SK-N-SH treated with all-trans-retinoic acid at 6 μM for 48 hours (cell line): ENCODE measurements at regions not wholly inside any gene's neighbourhood (a gene's known extent, or its start where the extent isn't known, plus 50 kb on each side); places are given as distances from the start of the nearest gene placed in this dataset.

Experiments used
- ATAC-seq: fragments of 200-7000 bp; cut with Tn5 transposase; 3 replicates; pipeline ENCODE4 v1.9.1; 2020; ENCODE audit warnings: mild to moderate bottlenecking, moderate library complexity
- ARNTL ChIP-seq: fragments of 450-650 bp; formaldehyde crosslinking; IDR thresholded peaks from 2 replicates; pipeline ENCODE4 v1.5.0; 2020; ENCODE audit warnings: low read depth, mild to moderate bottlenecking, moderate library complexity, borderline replicate concordance
- BACH2 ChIP-seq: fragments of 250-450 bp; sonication (Bioruptor Pico); IDR thresholded peaks from 2 replicates; pipeline ENCODE4 v1.9.0; 2021; ENCODE audit warnings: mild to moderate bottlenecking, borderline replicate concordance
- CSDC2 ChIP-seq: fragments of 250-450 bp; sonication (Bioruptor Pico); IDR thresholded peaks from 2 replicates; pipeline ENCODE4 v1.5.0; 2020; ENCODE audit warnings: mild to moderate bottlenecking, moderate library complexity
- ESRRG ChIP-seq: fragments of 250-450 bp; sonication (Bioruptor Pico); IDR thresholded peaks from 2 replicates; pipeline ENCODE4 v1.6.1; 2021; ENCODE audit warnings: mild to moderate bottlenecking
- GLIS3 ChIP-seq: fragments of 250-450 bp; sonication (Bioruptor Pico); IDR thresholded peaks from 2 replicates; pipeline ENCODE4 v1.5.0; 2020; ENCODE audit warnings: mild to moderate bottlenecking, moderate library complexity
- ISL1 ChIP-seq: fragments of 250-450 bp; sonication (Bioruptor Pico); IDR thresholded peaks from 2 replicates; pipeline ENCODE4 v2.1.2; 2022; ENCODE audit warnings: mild to moderate bottlenecking, moderate library complexity
- PPARA ChIP-seq: fragments of 250-450 bp; sonication (Bioruptor Pico); IDR thresholded peaks from 2 replicates; pipeline ENCODE4 v1.5.0; 2020; ENCODE audit warnings: mild to moderate bottlenecking, borderline replicate concordance
- RARB ChIP-seq: fragments of 250-450 bp; sonication (Bioruptor Pico); IDR thresholded peaks from 2 replicates; pipeline ENCODE4 v1.8.0; 2021; ENCODE audit warnings: mild to moderate bottlenecking, moderate library complexity
- SNAI2 ChIP-seq: fragments of 250-450 bp; sonication (Bioruptor Pico); IDR thresholded peaks from 2 replicates; pipeline ENCODE4 v1.5.0; 2020; ENCODE audit warnings: mild to moderate bottlenecking, moderate library complexity
- TOX ChIP-seq: fragments of 250-450 bp; sonication (Bioruptor Pico); IDR thresholded peaks from 2 replicates; pipeline ENCODE4 v1.8.0; 2021; ENCODE audit warnings: mild to moderate bottlenecking, moderate library complexity, borderline replicate concordance
- ZC3H10 ChIP-seq: fragments of 250-450 bp; sonication (Bioruptor Pico); IDR thresholded peaks from 2 replicates; pipeline ENCODE4 v1.5.1; 2021; ENCODE audit warnings: mild to moderate bottlenecking, moderate library complexity
- ZFP3 ChIP-seq: fragments of 250-450 bp; sonication (Bioruptor Pico); IDR thresholded peaks from 2 replicates; pipeline ENCODE4 v1.5.0; 2020; ENCODE audit warnings: mild to moderate bottlenecking, moderate library complexity
- ZFP30 ChIP-seq: fragments of 450-650 bp; formaldehyde crosslinking; IDR thresholded peaks from 2 replicates; pipeline ENCODE4 v1.5.0; 2022; ENCODE audit warnings: mild to moderate bottlenecking, moderate library complexity
- ZNF565 ChIP-seq: fragments of 450-650 bp; formaldehyde crosslinking; conservative IDR thresholded peaks from 2 replicates; pipeline ENCODE4 v1.5.0; 2020; ENCODE audit warnings: low read depth, mild to moderate bottlenecking, moderate library complexity
- ZNF70 ChIP-seq: fragments of 450-650 bp; formaldehyde crosslinking; IDR thresholded peaks from 2 replicates; pipeline ENCODE4 v1.5.0; 2020; ENCODE audit warnings: mild to moderate bottlenecking, moderate library complexity
- ZNF8 ChIP-seq: fragments of 450-650 bp; formaldehyde crosslinking; IDR thresholded peaks from 2 replicates; pipeline ENCODE4 v1.5.0; 2020; ENCODE audit warnings: mild to moderate bottlenecking, moderate library complexity
- TF ChIP-seq, protein P1 (sequence below): fragments of 250-450 bp; sonication (Bioruptor Pico); IDR thresholded peaks from 2 replicates; pipeline ENCODE4 v1.8.0; 2020; ENCODE audit warnings: mild to moderate bottlenecking, moderate library complexity, borderline replicate concordance
- TF ChIP-seq, protein P2 (sequence below): fragments of 250-450 bp; sonication (Bioruptor Pico); IDR thresholded peaks from 2 replicates; pipeline ENCODE4 v1.5.1; 2021; ENCODE audit warnings: mild to moderate bottlenecking, moderate library complexity
- TF ChIP-seq, protein P3 (sequence below): fragments of 250-450 bp; sonication (Bioruptor Pico); IDR thresholded peaks from 2 replicates; pipeline ENCODE4 v1.5.1; 2020; ENCODE audit warnings: low read depth, mild to moderate bottlenecking, moderate library complexity
- TF ChIP-seq, protein P4 (sequence below): fragments of 250-450 bp; sonication (Bioruptor Pico); IDR thresholded peaks from 2 replicates; pipeline ENCODE4 v1.5.0; 2020; ENCODE audit warnings: mild to moderate bottlenecking, moderate library complexity

DNA sequence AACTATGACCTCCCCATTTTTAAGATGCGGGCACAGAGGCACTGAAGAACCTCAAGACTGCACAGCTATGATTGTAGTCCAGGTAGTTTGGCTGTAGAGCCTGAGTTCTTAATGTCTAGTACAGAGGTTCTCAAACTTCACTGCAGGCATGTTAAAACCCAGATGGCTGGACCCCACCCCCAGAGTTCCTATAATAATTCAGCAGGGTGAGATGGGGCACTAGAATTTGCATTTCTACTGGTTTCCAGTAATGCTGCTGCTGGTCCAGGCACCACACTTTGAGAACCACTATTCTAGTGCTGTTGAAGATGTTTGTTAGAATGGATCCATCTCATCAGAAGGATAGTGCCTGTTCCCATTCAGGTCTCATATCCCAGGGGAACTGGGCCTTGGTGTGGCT is 274.9 kb downstream of the ABHD5 start (continued):
- TF ChIP-seq ARNTL: no peak
- TF ChIP-seq, protein P1, sequence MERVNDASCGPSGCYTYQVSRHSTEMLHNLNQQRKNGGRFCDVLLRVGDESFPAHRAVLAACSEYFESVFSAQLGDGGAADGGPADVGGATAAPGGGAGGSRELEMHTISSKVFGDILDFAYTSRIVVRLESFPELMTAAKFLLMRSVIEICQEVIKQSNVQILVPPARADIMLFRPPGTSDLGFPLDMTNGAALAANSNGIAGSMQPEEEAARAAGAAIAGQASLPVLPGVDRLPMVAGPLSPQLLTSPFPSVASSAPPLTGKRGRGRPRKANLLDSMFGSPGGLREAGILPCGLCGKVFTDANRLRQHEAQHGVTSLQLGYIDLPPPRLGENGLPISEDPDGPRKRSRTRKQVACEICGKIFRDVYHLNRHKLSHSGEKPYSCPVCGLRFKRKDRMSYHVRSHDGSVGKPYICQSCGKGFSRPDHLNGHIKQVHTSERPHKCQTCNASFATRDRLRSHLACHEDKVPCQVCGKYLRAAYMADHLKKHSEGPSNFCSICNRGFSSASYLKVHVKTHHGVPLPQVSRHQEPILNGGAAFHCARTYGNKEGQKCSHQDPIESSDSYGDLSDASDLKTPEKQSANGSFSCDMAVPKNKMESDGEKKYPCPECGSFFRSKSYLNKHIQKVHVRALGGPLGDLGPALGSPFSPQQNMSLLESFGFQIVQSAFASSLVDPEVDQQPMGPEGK (CRISPR knock-in tag): no peak
- TF ChIP-seq CSDC2 (CRISPR knock-in tag): no peak
- no peak for TF ChIP-seq ZFP3 (CRISPR knock-in tag)
- no peak for TF ChIP-seq GLIS3
- TF ChIP-seq BACH2 (CRISPR knock-in tag): no peak

DNA sequence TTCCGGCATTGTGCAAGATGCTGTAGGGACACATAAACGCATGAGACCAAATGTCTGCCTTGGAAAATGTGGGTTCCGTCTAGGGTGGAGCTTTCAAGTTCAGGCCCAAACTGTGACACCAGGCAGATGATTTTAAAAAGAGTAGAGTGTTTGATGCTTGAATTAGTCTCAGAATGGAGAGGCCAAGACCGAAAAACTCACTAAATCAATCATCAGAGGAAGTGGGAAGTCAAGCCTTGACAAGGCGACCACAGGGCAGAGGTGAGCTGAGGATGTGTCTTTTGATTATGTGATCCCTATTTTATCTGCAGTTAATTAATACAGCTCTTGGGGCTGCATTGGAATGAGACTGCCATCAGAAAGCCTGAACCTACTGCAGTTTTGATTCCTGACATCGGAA is 275.4 kb downstream of the ABHD5 start:
- ATAC-seq: no peak

DNA sequence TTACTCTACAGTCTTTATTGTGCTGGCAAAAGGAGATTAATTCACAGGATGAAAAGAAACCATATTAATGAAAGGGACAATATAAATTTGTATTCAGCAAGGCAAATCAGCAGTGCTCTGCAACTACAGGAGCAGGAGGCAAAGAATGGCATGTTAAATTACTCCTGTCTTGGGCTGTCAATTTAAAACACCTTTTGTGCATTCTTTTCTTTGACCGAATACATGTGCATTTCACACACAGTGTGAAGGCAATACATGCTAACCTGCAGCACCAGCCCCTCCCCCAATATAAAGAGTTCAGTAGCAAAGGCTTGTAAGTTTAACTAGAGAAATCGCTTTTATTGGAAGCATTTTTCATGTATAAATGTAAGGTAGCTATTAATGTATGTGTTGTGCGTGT is 275.2 kb upstream of the TOPAZ1 start:
- TF ChIP-seq ZFP3 (CRISPR knock-in tag): no peak
- no peak for TF ChIP-seq TOX (CRISPR knock-in tag)
- TF ChIP-seq ZC3H10 (CRISPR knock-in tag): no peak
- no peak for TF ChIP-seq ZNF565 (CRISPR knock-in tag)
- no peak for TF ChIP-seq ZNF70 (CRISPR knock-in tag)
- TF ChIP-seq PPARA (CRISPR knock-in tag): no peak
- TF ChIP-seq GLIS3: no peak
- TF ChIP-seq, protein P2, sequence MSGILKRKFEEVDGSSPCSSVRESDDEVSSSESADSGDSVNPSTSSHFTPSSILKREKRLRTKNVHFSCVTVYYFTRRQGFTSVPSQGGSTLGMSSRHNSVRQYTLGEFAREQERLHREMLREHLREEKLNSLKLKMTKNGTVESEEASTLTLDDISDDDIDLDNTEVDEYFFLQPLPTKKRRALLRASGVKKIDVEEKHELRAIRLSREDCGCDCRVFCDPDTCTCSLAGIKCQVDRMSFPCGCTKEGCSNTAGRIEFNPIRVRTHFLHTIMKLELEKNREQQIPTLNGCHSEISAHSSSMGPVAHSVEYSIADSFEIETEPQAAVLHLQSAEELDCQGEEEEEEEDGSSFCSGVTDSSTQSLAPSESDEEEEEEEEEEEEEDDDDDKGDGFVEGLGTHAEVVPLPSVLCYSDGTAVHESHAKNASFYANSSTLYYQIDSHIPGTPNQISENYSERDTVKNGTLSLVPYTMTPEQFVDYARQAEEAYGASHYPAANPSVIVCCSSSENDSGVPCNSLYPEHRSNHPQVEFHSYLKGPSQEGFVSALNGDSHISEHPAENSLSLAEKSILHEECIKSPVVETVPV: no peak
- TF ChIP-seq CSDC2 (CRISPR knock-in tag): no peak
- TF ChIP-seq ZFP30 (CRISPR knock-in tag): no peak
- no peak for TF ChIP-seq RARB
- TF ChIP-seq, protein P3, sequence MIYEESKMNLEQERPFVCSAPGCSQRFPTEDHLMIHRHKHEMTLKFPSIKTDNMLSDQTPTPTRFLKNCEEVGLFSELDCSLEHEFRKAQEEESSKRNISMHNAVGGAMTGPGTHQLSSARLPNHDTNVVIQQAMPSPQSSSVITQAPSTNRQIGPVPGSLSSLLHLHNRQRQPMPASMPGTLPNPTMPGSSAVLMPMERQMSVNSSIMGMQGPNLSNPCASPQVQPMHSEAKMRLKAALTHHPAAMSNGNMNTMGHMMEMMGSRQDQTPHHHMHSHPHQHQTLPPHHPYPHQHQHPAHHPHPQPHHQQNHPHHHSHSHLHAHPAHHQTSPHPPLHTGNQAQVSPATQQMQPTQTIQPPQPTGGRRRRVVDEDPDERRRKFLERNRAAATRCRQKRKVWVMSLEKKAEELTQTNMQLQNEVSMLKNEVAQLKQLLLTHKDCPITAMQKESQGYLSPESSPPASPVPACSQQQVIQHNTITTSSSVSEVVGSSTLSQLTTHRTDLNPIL (CRISPR knock-in tag): no peak
- TF ChIP-seq, protein P4, sequence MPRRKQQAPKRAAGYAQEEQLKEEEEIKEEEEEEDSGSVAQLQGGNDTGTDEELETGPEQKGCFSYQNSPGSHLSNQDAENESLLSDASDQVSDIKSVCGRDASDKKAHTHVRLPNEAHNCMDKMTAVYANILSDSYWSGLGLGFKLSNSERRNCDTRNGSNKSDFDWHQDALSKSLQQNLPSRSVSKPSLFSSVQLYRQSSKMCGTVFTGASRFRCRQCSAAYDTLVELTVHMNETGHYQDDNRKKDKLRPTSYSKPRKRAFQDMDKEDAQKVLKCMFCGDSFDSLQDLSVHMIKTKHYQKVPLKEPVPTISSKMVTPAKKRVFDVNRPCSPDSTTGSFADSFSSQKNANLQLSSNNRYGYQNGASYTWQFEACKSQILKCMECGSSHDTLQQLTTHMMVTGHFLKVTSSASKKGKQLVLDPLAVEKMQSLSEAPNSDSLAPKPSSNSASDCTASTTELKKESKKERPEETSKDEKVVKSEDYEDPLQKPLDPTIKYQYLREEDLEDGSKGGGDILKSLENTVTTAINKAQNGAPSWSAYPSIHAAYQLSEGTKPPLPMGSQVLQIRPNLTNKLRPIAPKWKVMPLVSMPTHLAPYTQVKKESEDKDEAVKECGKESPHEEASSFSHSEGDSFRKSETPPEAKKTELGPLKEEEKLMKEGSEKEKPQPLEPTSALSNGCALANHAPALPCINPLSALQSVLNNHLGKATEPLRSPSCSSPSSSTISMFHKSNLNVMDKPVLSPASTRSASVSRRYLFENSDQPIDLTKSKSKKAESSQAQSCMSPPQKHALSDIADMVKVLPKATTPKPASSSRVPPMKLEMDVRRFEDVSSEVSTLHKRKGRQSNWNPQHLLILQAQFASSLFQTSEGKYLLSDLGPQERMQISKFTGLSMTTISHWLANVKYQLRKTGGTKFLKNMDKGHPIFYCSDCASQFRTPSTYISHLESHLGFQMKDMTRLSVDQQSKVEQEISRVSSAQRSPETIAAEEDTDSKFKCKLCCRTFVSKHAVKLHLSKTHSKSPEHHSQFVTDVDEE (CRISPR knock-in tag): no peak
- no peak for TF ChIP-seq ISL1 (CRISPR knock-in tag)
- TF ChIP-seq, protein P1 (CRISPR knock-in tag): no peak
- no peak for TF ChIP-seq BACH2 (CRISPR knock-in tag)
- TF ChIP-seq ESRRG (CRISPR knock-in tag): no peak
- TF ChIP-seq SNAI2 (CRISPR knock-in tag): no peak
- TF ChIP-seq ARNTL: no peak
- TF ChIP-seq, all 23 proteins: peak for 0
- no peak for ATAC-seq

More for the DNA sequence above, 275.4 kb downstream of the ABHD5 start:
- TF ChIP-seq CSDC2 (CRISPR knock-in tag) (no peak), ZNF8 (CRISPR knock-in tag) (no peak), BACH2 (CRISPR knock-in tag) (no peak), ISL1 (CRISPR knock-in tag) (no peak), ZC3H10 (CRISPR knock-in tag) (no peak), RARB (no peak), ZFP30 (CRISPR knock-in tag) (no peak), GLIS3 (no peak), PPARA (CRISPR knock-in tag) (no peak)
- TF ChIP-seq, protein P4 (CRISPR knock-in tag): no peak
